ENCODE measurements at regions not wholly inside any gene's neighbourhood (a gene's known extent, or its start where the extent isn't known, plus 50 kb on each side); places are given as distances from the start of the nearest gene placed in this dataset.
A peak's percentile ranks its signal among the peaks of the same experiment; 100 is the strongest.

DNA sequence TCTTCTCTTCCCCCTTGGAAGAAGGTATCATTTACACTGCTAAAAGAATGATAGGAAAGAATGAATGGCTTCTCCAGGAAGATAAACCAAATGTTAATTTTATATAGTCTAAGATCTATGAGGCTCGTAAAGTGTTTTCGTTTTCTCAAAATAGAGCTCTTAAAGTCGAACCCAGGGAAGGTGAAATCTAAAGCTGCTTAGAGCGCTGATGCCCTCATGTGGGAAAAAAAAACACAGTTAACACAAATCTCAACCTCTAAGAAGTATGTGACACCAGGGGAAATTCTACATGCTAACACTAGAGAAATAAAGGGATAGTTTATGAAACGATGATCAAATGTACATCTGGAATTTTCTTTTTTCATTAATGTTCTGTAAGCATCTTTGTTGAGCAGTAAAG, 257.9 kb downstream of the RASEF start:
- in situ Hi-C loops (cut with HindIII; ENCODE audit: low sequenced_read_pairs) = no loop called here
- no peak overlapping the region for H3K4me3 ChIP-seq (ENCODE audit: low read depth, low read length)
- TF ChIP-seq, protein P1, sequence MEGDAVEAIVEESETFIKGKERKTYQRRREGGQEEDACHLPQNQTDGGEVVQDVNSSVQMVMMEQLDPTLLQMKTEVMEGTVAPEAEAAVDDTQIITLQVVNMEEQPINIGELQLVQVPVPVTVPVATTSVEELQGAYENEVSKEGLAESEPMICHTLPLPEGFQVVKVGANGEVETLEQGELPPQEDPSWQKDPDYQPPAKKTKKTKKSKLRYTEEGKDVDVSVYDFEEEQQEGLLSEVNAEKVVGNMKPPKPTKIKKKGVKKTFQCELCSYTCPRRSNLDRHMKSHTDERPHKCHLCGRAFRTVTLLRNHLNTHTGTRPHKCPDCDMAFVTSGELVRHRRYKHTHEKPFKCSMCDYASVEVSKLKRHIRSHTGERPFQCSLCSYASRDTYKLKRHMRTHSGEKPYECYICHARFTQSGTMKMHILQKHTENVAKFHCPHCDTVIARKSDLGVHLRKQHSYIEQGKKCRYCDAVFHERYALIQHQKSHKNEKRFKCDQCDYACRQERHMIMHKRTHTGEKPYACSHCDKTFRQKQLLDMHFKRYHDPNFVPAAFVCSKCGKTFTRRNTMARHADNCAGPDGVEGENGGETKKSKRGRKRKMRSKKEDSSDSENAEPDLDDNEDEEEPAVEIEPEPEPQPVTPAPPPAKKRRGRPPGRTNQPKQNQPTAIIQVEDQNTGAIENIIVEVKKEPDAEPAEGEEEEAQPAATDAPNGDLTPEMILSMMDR (IDR thresholded peaks at IDR 0.05; ENCODE audit: low read depth, low read length) = no peak
- no peak for DNase-seq (ENCODE audit: low read depth, low spot score)

DNA sequence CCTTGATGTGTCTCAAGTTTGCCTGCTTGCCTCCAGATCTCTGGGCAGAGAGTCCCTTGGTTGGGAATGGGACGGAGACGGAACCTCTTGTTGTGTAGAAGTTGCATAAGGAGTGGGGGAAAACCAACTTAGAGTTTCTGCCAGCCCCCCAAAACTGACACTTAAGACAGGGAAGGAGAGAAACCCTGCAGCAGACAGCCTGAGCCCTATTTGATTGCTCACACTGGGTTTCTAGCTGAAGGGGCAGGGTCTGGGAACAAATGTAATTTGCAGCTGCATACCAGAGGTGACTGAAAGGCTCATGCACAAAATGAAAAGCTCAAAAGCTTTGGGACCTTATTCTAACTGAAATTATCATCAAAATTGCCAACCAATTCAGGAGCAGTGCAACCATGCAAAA, 254.5 kb downstream of the RASEF start:
- no peak overlapping the region for H3K4me3 ChIP-seq (ENCODE audit: low read depth, low read length)
- in situ Hi-C loops (cut with HindIII; ENCODE audit: low sequenced_read_pairs) = no loop called here
- TF ChIP-seq, protein P1 (IDR thresholded peaks at IDR 0.05; ENCODE audit: low read depth, low read length) = no peak
- no peak for DNase-seq (ENCODE audit: low read depth, low spot score)

DNA sequence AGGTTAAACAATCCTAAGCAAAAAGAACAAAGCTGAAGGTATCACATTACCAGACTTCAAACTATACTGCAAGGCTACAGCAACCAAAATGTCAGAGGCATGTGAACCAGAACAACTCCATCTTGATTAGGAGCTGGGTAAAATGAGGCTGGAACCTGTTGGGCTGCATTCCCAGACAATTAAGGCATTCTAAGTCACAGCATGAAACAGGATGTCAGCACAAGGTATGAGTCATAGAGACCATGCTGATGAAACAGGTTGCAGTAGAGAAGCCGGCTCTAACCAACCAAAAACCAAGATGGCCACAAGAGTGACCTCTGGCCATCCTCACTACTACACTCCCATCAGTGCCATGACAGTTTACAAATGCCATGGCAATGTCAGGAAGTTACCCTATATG, 252.0 kb downstream of the RASEF start:
- DNase-seq (ENCODE audit: low read depth, low spot score) = peak; percentile 91
- H3K4me3 ChIP-seq (ENCODE audit: low read depth, low read length) = no peak overlapping the region
- in situ Hi-C loops (cut with HindIII; ENCODE audit: low sequenced_read_pairs) = no loop called here
- TF ChIP-seq, protein P1 (IDR thresholded peaks at IDR 0.05; ENCODE audit: low read depth, low read length) = no peak

DNA sequence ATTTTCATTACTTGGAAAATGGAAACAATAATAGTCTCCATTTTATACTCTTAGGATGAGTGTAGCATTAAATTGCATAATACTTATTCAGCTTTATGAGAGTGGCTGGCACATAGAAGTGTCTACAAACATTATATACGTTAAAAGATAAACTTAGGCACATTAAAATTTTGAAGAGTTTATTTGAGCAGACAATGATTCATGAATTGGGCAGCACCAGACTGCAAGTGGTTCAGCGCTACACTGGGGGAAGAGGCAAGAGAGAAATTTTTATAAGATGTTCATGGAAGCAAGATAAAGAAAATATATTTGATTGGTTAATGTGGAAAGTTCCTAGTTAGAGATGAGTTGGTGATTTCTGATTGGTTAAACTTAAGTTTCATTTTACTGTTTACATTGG, 243.7 kb downstream of the RASEF start:
- in situ Hi-C loops (cut with HindIII; ENCODE audit: low sequenced_read_pairs) = no loop called here
- TF ChIP-seq, protein P1 (IDR thresholded peaks at IDR 0.05; ENCODE audit: low read depth, low read length) = no peak
- no peak for DNase-seq (ENCODE audit: low read depth, low spot score)
- H3K4me3 ChIP-seq (ENCODE audit: low read depth, low read length) = no peak overlapping the region

DNA sequence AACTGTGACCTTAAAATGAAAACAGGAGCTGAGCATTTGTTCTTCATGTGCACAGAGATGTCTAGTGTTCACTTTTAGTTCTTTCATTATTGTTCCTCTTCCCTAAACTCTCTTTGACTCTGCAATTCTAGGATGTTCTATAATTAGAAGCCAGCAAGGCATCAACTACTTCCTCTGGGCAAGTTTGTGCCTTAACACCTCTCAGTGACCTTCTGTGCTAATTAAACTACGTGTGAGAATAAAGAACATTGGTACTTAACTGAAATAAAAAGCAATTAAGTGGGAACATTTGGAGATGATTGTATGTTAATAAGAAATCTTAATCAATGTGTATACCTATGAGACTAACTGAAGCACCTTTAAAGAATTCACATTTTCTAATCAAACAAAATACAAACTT, 242.8 kb downstream of the RASEF start:
- in situ Hi-C loops (cut with HindIII; ENCODE audit: low sequenced_read_pairs) = no loop called here
- TF ChIP-seq, protein P1 (IDR thresholded peaks at IDR 0.05; ENCODE audit: low read depth, low read length) = no peak
- H3K4me3 ChIP-seq (ENCODE audit: low read depth, low read length) = no peak overlapping the region
- DNase-seq (ENCODE audit: low read depth, low spot score) = no peak

DNA sequence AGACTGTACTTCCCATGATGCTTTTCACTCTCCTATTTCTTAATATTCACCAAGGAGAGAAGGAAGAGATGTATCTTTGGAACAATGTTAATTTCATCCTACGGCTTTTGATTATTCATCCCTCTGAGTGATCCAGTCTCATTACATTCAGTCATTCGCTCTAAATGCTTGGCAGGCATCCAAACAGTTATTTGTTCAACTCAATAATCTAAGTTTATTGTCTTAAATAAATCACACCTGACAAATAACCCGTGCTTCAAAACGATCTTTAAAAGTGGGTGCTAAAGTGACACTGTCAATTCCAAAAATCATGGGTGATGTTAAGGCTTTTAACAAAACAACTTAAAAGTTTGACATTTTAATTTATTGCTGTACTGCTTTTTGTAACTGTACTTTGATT, 233.1 kb downstream of the RASEF start:
- no peak overlapping the region for H3K4me3 ChIP-seq (ENCODE audit: low read depth, low read length)
- no peak for DNase-seq (ENCODE audit: low read depth, low spot score)
- TF ChIP-seq, protein P1 (IDR thresholded peaks at IDR 0.05; ENCODE audit: low read depth, low read length) = no peak
- in situ Hi-C loops (cut with HindIII; ENCODE audit: low sequenced_read_pairs) = no loop called here

DNA sequence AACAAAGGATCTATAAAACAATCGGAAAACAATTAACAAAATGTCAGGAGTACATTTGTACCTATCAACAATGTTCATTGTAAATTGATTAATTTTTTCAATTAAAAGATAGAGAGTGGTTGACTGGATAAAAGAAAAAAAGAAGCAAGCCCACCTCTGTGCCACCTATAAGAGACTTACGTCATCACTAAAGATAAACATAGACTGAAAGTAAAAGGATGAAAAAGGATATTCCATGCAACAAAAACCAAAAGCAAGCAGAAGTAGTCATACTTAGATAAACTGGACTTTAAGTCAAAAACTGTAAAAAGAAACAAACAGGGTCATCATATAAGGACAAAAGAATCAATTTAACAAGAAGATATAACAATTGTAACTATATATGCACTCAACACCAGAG, 197.4 kb downstream of the RASEF start:
- in situ Hi-C loops (cut with HindIII; ENCODE audit: low sequenced_read_pairs) = no loop called here

More for the DNA sequence above, 197.4 kb downstream of the RASEF start:
- no peak for DNase-seq (ENCODE audit: low read depth, low spot score)
- TF ChIP-seq, protein P1 (IDR thresholded peaks at IDR 0.05; ENCODE audit: low read depth, low read length) = no peak
- H3K4me3 ChIP-seq (ENCODE audit: low read depth, low read length) = no peak overlapping the region

All from astrocyte of the spinal cord (primary cell).